ENCODE measurements at regions not wholly inside any gene's neighbourhood (a gene's known extent, or its start where the extent isn't known, plus 50 kb on each side); places are given as distances from the start of the nearest gene placed in this dataset.

DNA sequence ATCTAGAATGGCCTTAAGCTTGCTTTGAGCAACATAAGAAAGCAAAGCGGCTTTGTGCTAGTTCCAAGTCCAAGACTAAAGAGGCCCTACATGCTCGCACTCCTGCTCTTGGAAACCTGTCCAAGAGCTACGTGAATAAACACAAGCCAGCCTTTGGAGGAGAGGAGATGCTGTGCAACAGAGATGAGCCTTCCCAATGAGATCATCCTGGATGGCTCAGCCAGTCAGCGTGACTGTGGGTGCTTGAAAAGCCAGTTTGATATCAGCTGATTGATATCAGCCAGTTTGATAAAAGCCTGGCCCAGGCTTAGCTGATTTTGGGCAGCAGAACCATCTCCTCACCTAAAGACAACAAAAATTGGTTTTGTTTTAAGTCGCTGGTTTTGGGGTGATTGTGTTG, 481.0 kb upstream of the DSEL start:
- Histone ChIP-seq H3K27me3 (no peaks in the 10 kb centered on the region), H3K36me3 (no peaks in the 10 kb centered on the region), H3K4me1 (no peaks in the 10 kb centered on the region), H3K4me3 (ENCODE audit: low read depth, low read length) (no peak overlapping the region), H3K9me3 (no peaks in the 10 kb centered on the region)
- TF ChIP-seq, protein P1, sequence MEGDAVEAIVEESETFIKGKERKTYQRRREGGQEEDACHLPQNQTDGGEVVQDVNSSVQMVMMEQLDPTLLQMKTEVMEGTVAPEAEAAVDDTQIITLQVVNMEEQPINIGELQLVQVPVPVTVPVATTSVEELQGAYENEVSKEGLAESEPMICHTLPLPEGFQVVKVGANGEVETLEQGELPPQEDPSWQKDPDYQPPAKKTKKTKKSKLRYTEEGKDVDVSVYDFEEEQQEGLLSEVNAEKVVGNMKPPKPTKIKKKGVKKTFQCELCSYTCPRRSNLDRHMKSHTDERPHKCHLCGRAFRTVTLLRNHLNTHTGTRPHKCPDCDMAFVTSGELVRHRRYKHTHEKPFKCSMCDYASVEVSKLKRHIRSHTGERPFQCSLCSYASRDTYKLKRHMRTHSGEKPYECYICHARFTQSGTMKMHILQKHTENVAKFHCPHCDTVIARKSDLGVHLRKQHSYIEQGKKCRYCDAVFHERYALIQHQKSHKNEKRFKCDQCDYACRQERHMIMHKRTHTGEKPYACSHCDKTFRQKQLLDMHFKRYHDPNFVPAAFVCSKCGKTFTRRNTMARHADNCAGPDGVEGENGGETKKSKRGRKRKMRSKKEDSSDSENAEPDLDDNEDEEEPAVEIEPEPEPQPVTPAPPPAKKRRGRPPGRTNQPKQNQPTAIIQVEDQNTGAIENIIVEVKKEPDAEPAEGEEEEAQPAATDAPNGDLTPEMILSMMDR (IDR thresholded peaks at IDR 0.05; ENCODE audit: low read depth, low read length): no peak
- no peak for DNase-seq

DNA sequence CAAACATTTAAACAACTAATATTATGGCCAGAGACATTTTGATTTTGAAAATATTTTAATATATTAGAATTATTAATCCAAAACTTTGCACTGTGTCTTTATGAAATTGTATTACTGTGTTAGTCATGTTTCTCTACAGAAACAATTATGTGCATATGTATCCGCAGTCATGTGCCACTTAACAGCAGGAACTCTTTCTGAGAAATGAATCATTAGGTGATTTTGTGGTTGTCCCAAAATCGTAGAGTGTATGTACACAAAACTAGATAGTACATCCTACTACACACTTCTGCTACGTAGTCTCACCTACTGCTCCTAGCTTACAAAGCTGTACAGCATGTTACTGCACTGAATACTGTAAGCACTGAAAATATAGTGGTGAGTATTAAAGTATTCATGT, 479.2 kb upstream of the DSEL start:
- Histone ChIP-seq H3K27me3 (no peaks in the 10 kb centered on the region), H3K36me3 (no peaks in the 10 kb centered on the region), H3K4me1 (no peaks in the 10 kb centered on the region), H3K4me3 (ENCODE audit: low read depth, low read length) (no peak overlapping the region), H3K9me3 (no peaks in the 10 kb centered on the region)
- no peak for DNase-seq
- TF ChIP-seq, protein P1 (IDR thresholded peaks at IDR 0.05; ENCODE audit: low read depth, low read length): no peak

DNA sequence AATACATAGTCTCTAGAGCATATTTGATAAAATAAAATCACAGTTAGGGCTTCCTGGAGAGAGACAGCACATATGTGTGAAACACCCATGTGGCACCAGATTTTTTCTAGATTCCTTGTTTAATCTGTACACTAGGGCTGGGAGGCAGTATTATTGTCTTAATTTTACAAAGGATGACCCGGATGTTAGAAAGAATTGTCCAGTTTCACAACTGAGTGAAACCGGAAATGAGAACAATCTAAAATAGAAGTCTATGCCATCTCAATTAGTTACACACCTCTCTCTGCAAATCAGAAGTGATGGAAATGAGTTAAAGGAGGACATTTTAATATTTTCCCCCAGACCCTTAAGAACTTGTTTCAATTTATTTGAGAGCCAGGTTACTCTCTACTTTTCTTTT, 463.7 kb upstream of the DSEL start:
- Histone ChIP-seq H3K36me3 (no peaks in the 10 kb centered on the region), H3K9me3 (no peaks in the 10 kb centered on the region), H3K27me3 (no peaks in the 10 kb centered on the region), H3K4me1 (no peaks in the 10 kb centered on the region), H3K4me3 (ENCODE audit: low read depth, low read length) (no peak overlapping the region)
- TF ChIP-seq, protein P1 (IDR thresholded peaks at IDR 0.05; ENCODE audit: low read depth, low read length): no peak
- no peak for DNase-seq

DNA sequence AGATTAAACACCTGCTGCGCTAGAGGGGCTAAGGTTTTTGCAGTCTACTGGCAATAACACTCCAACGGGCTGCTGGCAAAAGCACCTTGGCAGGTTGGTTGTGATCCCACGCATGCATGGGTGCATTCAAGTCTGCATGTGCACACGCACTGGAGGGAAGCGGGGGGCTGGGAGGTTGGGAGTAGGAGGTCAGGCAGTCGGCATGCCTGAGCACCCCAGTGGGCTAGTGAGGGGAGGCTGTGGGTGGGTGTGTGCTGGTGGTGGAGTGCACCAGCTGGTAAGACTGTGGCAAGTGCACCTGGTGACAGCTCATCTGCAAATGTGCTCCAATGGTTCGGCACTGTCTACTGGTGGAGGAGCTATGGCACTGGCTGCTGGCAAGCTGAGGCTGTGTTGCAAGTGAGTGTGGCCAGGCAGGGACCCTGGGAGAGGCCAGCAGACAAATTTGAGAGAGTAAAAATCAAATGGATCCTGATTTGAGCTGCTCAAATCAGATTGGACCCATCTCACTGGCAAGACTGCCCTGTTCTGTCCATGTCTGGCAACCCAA, 460.6 kb upstream of the DSEL start:
- H3K4me1 ChIP-seq: no peaks in the 10 kb centered on the region
- no peaks in the 10 kb centered on the region for H3K9me3 ChIP-seq
- DNase-seq: no peak
- no peaks in the 10 kb centered on the region for H3K27me3 ChIP-seq
- H3K36me3 ChIP-seq: no peaks in the 10 kb centered on the region
- H3K4me3 ChIP-seq (ENCODE audit: low read depth, low read length): no peak overlapping the region
- TF ChIP-seq, protein P1 (IDR thresholded peaks at IDR 0.05; ENCODE audit: low read depth, low read length): no peak

DNA sequence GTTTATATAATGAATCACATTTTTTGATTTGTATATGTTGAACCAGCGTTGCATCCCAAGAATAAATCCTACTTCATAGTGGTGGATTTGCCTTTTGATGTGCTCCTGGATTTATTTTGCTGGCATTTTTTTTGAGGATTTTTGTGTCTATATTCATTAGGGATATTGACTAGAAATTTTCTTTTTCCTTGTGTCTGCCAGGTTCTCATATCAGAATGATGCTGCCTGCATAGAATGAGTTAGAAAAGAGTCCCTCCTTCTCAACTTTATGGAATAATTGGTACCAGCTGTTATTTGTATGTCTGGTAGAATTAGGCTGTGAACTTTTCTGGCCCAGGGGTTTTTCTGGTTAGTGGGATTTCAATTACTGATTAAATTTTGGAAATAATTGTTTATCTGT, 457.4 kb upstream of the DSEL start:
- Histone ChIP-seq H3K4me3 (ENCODE audit: low read depth, low read length) (no peak overlapping the region), H3K9me3 (no peaks in the 10 kb centered on the region), H3K36me3 (no peaks in the 10 kb centered on the region), H3K27me3 (no peaks in the 10 kb centered on the region), H3K4me1 (no peaks in the 10 kb centered on the region)
- TF ChIP-seq, protein P1 (IDR thresholded peaks at IDR 0.05; ENCODE audit: low read depth, low read length): no peak
- DNase-seq: no peak

DNA sequence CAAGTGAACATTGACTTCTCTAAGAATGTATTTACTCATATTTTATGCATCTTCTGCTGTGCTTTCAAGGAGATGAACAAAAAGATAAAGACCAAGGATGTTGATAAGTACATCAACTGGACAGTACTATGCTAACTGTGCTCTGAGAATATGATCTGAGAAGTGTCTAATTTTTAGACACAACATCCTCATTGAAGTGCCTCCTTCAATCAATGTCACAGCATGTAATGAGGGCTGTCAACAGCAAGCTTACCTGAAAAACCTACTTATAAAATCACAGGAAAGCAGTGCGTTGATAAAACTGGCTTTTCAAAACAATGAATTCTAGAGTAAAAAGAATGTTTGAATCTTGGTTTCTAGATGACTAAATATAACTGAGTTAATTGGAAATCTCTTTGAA, 452.9 kb upstream of the DSEL start:
- H3K4me3 ChIP-seq (ENCODE audit: low read depth, low read length): no peak overlapping the region
- no peaks in the 10 kb centered on the region for H3K36me3 ChIP-seq
- no peak for DNase-seq
- no peaks in the 10 kb centered on the region for H3K9me3 ChIP-seq
- TF ChIP-seq, protein P1 (IDR thresholded peaks at IDR 0.05; ENCODE audit: low read depth, low read length): no peak
- no peaks in the 10 kb centered on the region for H3K27me3 ChIP-seq
- H3K4me1 ChIP-seq: no peaks in the 10 kb centered on the region

All from BE2C (cell line).